A549 (cell line): ENCODE measurements at regions not wholly inside any gene's neighbourhood (a gene's known extent, or its start where the extent isn't known, plus 50 kb on each side); places are given as distances from the start of the nearest gene placed in this dataset.

Experiments
- ATAC-seq, 2 experiments: fragments of 200-7000 bp in 1 of 2; fragments of >200 bp in 1 of 2; cut with Nextera tagmentation in 1 of 2; cut with Tn5 transposase in 1 of 2; 3 replicates each; pipeline versions ENCODE4 v1.8.0 to v1.9.1; 2018 to 2020; ENCODE audit warnings: mild to moderate bottlenecking in 1 of 2, moderate library complexity in 1 of 2
- CTCF ChIA-PET: fragments of 300-600 bp; sonication (Branson Sonifier 250); formaldehyde crosslinking; extraction: SDS; loops from one replicate; lab custom pipeline; 2021; ENCODE audit warnings: antibody characterized with exemption, inconsistent platforms; lab: Yijun Ruan, JAX
- POLR2A ChIA-PET: fragments of 350-600 bp; formaldehyde crosslinking; extraction: SDS; loops from one replicate; lab custom pipeline; 2021; ENCODE audit warnings: antibody characterized with exemption, inconsistent platforms; lab: Yijun Ruan, JAX
- DNase-seq, 2 experiments: peaks; one replicate each; pipeline versions ENCODE4 v3.0.0 to v3.0.0-alpha.2; 2011 to 2016; ENCODE audit warnings: low read depth in 1 of 2, low spot score in 1 of 2
- FAIRE-seq: peaks from 2 replicates; lab custom pipeline; 2011; peaks lifted over from hg19 to GRCh38; lab: Jason Lieb, UNC
- H3K27ac ChIP-seq, 2 experiments: fragments of >200 bp; sonication (Bioruptor Twin); formaldehyde crosslinking; 3 replicates each; pipeline ENCODE4 v1.5.1; 2016 to 2017
- H3K4me1 ChIP-seq: fragments of >200 bp; sonication (Bioruptor Twin); formaldehyde crosslinking; 3 replicates; pipeline ENCODE4 v1.6.1; 2016
- H3K4me2 ChIP-seq: fragments of >200 bp; sonication (Bioruptor Twin); formaldehyde crosslinking; 3 replicates; pipeline ENCODE4 v1.6.1; 2016
- H3K4me3 ChIP-seq: fragments of >200 bp; sonication (Bioruptor Twin); formaldehyde crosslinking; 3 replicates; pipeline ENCODE4 v1.5.1; 2016
- H3K9me3 ChIP-seq: fragments of >200 bp; sonication (Bioruptor Twin); formaldehyde crosslinking; 3 replicates; pipeline ENCODE4 v1.6.1; 2016
- BHLHE40 ChIP-seq: IDR thresholded peaks from 2 replicates; pipeline ENCODE4 v1.6.1; 2012; ENCODE audit warnings: low read depth, low read length, inconsistent platforms
- CBX2 ChIP-seq: fragments of 200-600 bp; sonication (generic); IDR thresholded peaks from 2 replicates; pipeline ENCODE4 v1.6.1; 2016; ENCODE audit warnings: low read depth, mild to moderate bottlenecking, borderline replicate concordance
- CHD4 ChIP-seq: fragments of 200-600 bp; sonication (generic); IDR thresholded peaks from 2 replicates; pipeline ENCODE4 v1.6.1; 2016; ENCODE audit warnings: antibody characterized with exemption, mild to moderate bottlenecking, borderline replicate concordance
- ELK1 ChIP-seq: fragments of 150-350 bp; IDR thresholded peaks from 2 replicates; pipeline ENCODE4 v1.6.1; 2014; ENCODE audit warnings: low read depth, mild to moderate bottlenecking, low read length
- EP300 ChIP-seq, 2 experiments: fragments of >200 bp; sonication (Bioruptor Twin); formaldehyde crosslinking; IDR thresholded peaks; 2 replicates in 1 of 2; 3 replicates in 1 of 2; pipeline ENCODE4 v1.6.1; 2016 to 2017
- FOSL2 ChIP-seq, 2 experiments: fragments of 450-650 bp in 1 of 2; fragments of >200 bp in 1 of 2; sonication (Bioruptor Twin) in 1 of 2; formaldehyde crosslinking; IDR thresholded peaks; 2 replicates each; pipeline versions ENCODE4 v1.5.0 to v1.6.1; 2016 to 2020; ENCODE audit warnings: mild to moderate bottlenecking in 1 of 2, moderate library complexity in 1 of 2
- GATA3 ChIP-seq: IDR thresholded peaks from 2 replicates; pipeline ENCODE4 v1.6.1; 2012; ENCODE audit warnings: borderline replicate concordance
- HES2 ChIP-seq: fragments of >200 bp; sonication (Bioruptor Twin); formaldehyde crosslinking; IDR thresholded peaks from 2 replicates; pipeline ENCODE4 v1.6.1; 2016
- HOXB13 ChIP-seq: fragments of 250-450 bp; sonication (Bioruptor Pico); IDR thresholded peaks from 2 replicates; pipeline ENCODE4 v1.5.0; 2020; ENCODE audit warnings: low read depth, mild to moderate bottlenecking, moderate library complexity
- KDM1A ChIP-seq: fragments of 200-600 bp; sonication (generic); IDR thresholded peaks from 2 replicates; pipeline ENCODE4 v1.6.1; 2016; ENCODE audit warnings: low read depth, mild to moderate bottlenecking
- KDM5A ChIP-seq: fragments of 200-600 bp; sonication (generic); IDR thresholded peaks from 2 replicates; pipeline ENCODE4 v1.6.1; 2016; ENCODE audit warnings: antibody characterized with exemption, mild to moderate bottlenecking
- MYC ChIP-seq: IDR thresholded peaks from 2 replicates; pipeline ENCODE4 v1.6.1; 2012; ENCODE audit warnings: mild to moderate bottlenecking, inconsistent platforms, low read length, improper control_type of control experiment, borderline replicate concordance
- PHF8 ChIP-seq: fragments of 200-600 bp; sonication (generic); IDR thresholded peaks from 2 replicates; pipeline ENCODE4 v1.6.1; 2016; ENCODE audit warnings: low read depth, mild to moderate bottlenecking, antibody characterized with exemption, moderate library complexity, borderline replicate concordance
- RAD21 ChIP-seq, 2 experiments: fragments of >200 bp in 1 of 2; sonication (Bioruptor Twin) in 1 of 2; formaldehyde crosslinking in 1 of 2; IDR thresholded peaks in 1 of 2; conservative IDR thresholded peaks in 1 of 2; 2 replicates in 1 of 2; 3 replicates in 1 of 2; pipeline ENCODE4 v1.6.1; 2012 to 2018; ENCODE audit warnings: inconsistent platforms in 1 of 2
- SREBF2 ChIP-seq: fragments of 450-650 bp; IDR thresholded peaks from 2 replicates; pipeline ENCODE4 v1.6.1; 2014; ENCODE audit warnings: mild to moderate bottlenecking, moderate library complexity
- ZFP36 ChIP-seq: fragments of 450-650 bp; IDR thresholded peaks from 2 replicates; pipeline ENCODE4 v1.6.1; 2014; ENCODE audit warnings: borderline replicate concordance; ENCODE audit not compliant: partially characterized antibody
- ZSCAN20 ChIP-seq: fragments of 250-450 bp; sonication (Bioruptor Pico); IDR thresholded peaks from 2 replicates; pipeline ENCODE4 v1.8.0; 2022; ENCODE audit warnings: mild to moderate bottlenecking, moderate library complexity
- WGBS: methylation state at CpG from one replicate; pipeline ENCODE4 v1.1.6; 2017; ENCODE audit errors: missing lambda C conversion rate; 5-methylcytosine and 5-hydroxymethylcytosine counted together
- TF ChIP-seq, protein P1 (sequence below): fragments of 450-650 bp; IDR thresholded peaks from 2 replicates; pipeline ENCODE4 v1.6.1; 2014; ENCODE audit warnings: antibody characterized with exemption
- TF ChIP-seq, protein P2 (sequence below): fragments of 200-600 bp; sonication (generic); IDR thresholded peaks from 2 replicates; pipeline ENCODE4 v1.6.1; 2016; ENCODE audit warnings: antibody characterized with exemption, mild to moderate bottlenecking, moderate library complexity
- TF ChIP-seq, protein P3 (sequence below): IDR thresholded peaks from 2 replicates; pipeline ENCODE4 v1.6.1; 2012

GRCh38 chr16:74188856-74189255 lies 107.8 kb upstream of the PSMD7 start (continued):
- TF ChIP-seq HOXB13 = no peak
- TF ChIP-seq, protein P1, sequence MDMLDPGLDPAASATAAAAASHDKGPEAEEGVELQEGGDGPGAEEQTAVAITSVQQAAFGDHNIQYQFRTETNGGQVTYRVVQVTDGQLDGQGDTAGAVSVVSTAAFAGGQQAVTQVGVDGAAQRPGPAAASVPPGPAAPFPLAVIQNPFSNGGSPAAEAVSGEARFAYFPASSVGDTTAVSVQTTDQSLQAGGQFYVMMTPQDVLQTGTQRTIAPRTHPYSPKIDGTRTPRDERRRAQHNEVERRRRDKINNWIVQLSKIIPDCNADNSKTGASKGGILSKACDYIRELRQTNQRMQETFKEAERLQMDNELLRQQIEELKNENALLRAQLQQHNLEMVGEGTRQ = no peak

- DNase-seq (no peak), FAIRE-seq (no peak), ATAC-seq (no peak)
- no peak overlapping the region for H3K4me2 ChIP-seq
- H3K9me3 ChIP-seq = no peaks in the 10 kb centered on the region
- ChIA-PET CTCF (interaction anchor here (0.7 kb wide), 1 partner anchor 873 kb away, joined by 3 read pairs; no protein-coding TSS in a partner anchor), POLR2A (no interaction called here)
- WGBS = 60% methylated on average over 3 of the region's 3 CpGs
- H3K4me1 ChIP-seq = no peaks in the 10 kb centered on the region
- H3K4me3 ChIP-seq = no peak overlapping the region
- no peak overlapping the region for H3K27ac ChIP-seq
- TF ChIP-seq KDM1A (no peak), MYC (no peak), EP300 (IDR thresholded peaks at IDR 0.05) (no peak), CBX2 (no peak), FOSL2 (IDR thresholded peaks at IDR 0.05) (no peak), FOSL2 (CRISPR knock-in tag; IDR thresholded peaks at IDR 0.05) (no peak), RAD21 (conservative IDR thresholded peaks at IDR 0.05 in 1 of 2, IDR thresholded peaks at IDR 0.05 in 1 of 2) (no peak), GATA3 (no peak)
Measured at GRCh38 chr16:74186561-74186971, 110.0 kb upstream of the PSMD7 start.

DNA sequence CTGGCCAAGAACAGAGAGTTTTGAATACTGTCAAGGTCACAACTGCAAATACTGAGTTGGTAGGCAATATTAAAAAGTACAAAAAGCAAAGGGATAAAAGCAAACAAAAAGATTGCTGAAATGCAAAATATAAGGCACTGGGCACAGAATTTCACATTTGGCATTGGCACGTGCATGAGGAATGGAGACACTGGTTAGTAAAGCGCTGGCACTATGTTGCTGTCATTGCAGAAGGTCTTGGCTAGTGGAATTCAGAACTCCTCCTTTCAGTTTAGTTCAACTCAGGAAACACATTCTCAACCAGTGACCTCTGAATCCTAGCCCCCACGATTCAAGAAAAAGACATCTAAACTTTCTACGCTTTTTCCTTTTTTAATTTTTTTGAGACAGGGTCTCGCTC lies 111.8 kb upstream of the PSMD7 start:
- H3K4me3 ChIP-seq = no peak overlapping the region
- H3K4me2 ChIP-seq = no peak overlapping the region
- 32% methylated on average over 5 of the region's 5 CpGs for WGBS
- DNase-seq = no peak
- ChIA-PET POLR2A (no interaction called here), CTCF (no interaction called here)
- no peak for FAIRE-seq
- H3K27ac ChIP-seq = no peak overlapping the region
- ATAC-seq = no peak
- H3K9me3 ChIP-seq = no peaks in the 10 kb centered on the region
- H3K4me1 ChIP-seq = no peaks in the 10 kb centered on the region
- TF ChIP-seq, protein P2, sequence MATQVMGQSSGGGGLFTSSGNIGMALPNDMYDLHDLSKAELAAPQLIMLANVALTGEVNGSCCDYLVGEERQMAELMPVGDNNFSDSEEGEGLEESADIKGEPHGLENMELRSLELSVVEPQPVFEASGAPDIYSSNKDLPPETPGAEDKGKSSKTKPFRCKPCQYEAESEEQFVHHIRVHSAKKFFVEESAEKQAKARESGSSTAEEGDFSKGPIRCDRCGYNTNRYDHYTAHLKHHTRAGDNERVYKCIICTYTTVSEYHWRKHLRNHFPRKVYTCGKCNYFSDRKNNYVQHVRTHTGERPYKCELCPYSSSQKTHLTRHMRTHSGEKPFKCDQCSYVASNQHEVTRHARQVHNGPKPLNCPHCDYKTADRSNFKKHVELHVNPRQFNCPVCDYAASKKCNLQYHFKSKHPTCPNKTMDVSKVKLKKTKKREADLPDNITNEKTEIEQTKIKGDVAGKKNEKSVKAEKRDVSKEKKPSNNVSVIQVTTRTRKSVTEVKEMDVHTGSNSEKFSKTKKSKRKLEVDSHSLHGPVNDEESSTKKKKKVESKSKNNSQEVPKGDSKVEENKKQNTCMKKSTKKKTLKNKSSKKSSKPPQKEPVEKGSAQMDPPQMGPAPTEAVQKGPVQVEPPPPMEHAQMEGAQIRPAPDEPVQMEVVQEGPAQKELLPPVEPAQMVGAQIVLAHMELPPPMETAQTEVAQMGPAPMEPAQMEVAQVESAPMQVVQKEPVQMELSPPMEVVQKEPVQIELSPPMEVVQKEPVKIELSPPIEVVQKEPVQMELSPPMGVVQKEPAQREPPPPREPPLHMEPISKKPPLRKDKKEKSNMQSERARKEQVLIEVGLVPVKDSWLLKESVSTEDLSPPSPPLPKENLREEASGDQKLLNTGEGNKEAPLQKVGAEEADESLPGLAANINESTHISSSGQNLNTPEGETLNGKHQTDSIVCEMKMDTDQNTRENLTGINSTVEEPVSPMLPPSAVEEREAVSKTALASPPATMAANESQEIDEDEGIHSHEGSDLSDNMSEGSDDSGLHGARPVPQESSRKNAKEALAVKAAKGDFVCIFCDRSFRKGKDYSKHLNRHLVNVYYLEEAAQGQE = no peak
- TF ChIP-seq KDM5A = no peak

DNA sequence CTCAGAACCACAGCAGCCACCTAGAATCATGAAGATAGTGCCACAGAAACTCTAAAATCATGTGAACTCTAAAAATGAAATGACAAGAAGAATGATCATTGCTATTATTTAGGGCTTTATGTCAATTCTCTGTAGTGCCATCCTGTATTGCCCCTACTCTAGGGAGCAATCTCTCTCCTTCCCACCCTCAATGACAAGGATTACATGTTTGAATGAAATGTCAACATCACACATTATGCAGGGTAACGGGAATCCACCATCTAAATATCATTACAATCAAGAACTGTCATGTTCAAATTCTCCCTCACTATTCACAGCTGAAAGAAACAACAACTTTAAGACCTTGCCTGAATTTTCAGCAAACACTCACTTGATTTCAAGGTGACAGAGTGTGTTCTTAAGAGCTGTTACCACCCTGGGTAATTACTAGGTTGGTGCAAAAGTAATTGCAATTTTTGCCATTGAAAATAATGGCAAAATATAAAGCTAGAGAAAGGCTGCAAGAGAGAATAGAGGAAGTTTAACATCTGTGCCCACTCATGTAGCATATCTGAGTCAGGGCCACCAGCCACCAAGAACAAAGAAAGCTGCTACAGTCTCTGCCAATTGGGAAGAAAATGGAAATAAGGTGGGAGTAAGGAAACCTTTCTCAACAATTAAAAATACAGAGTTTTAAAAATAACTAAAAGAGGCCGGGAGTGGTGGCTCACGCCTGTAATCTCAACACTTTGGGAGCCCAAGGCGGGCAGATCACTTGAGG lies 112.8 kb upstream of the PSMD7 start:
- ChIA-PET POLR2A (no interaction called here), CTCF (interaction anchor here (1.0 kb wide), 1 partner anchor 10 kb away, joined by 3 read pairs; no protein-coding TSS in a partner anchor)
- H3K4me3 ChIP-seq = no peak overlapping the region
- ATAC-seq (no peak), FAIRE-seq (no peak), DNase-seq (no peak)
- TF ChIP-seq RAD21 (conservative IDR thresholded peaks at IDR 0.05 in 1 of 2, IDR thresholded peaks at IDR 0.05 in 1 of 2) (no peak), HES2 (no peak), ZFP36 (no peak), HOXB13 (no peak), PHF8 (no peak), ZSCAN20 (CRISPR knock-in tag) (no peak), BHLHE40 (no peak), CHD4 (no peak), SREBF2 (no peak), KDM1A (no peak), ELK1 (no peak)
- TF ChIP-seq, protein P3, sequence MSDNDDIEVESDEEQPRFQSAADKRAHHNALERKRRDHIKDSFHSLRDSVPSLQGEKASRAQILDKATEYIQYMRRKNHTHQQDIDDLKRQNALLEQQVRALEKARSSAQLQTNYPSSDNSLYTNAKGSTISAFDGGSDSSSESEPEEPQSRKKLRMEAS = no peak
- H3K4me1 ChIP-seq = no peaks in the 10 kb centered on the region
- H3K27ac ChIP-seq = no peak overlapping the region
- H3K9me3 ChIP-seq = no peaks in the 10 kb centered on the region
- no peak overlapping the region for H3K4me2 ChIP-seq
- 1% methylated on average over 4 of the region's 4 CpGs for WGBS
